ENCODE measurements at regions not wholly inside any gene's neighbourhood (a gene's known extent, or its start where the extent isn't known, plus 50 kb on each side); places are given as distances from the start of the nearest gene placed in this dataset.

GRCh38 chr4:43089730-43090129, 197.2 kb downstream of the GRXCR1 start:
- FAIRE-seq: no peak
- Histone ChIP-seq H3K27me3 (ENCODE audit: insufficient read depth, low read length) (no peaks in the 10 kb centered on the region), H2AFZ (ENCODE audit: low read depth, low read length) (peak overlapping the region; percentile 46)

GRCh38 chr4:43103048-43103447, 210.5 kb downstream of the GRXCR1 start:
- Mint-ChIP-seq H3K27me3 (ENCODE audit: low read depth, unreplicated experiment) (no peaks in the 10 kb centered on the region), H3K27ac (ENCODE audit: unreplicated experiment) (no peak overlapping the region), H3K9me3 (ENCODE audit: unreplicated experiment) (no peaks in the 10 kb centered on the region), H3K4me1 (ENCODE audit: low read depth, unreplicated experiment) (no peaks in the 10 kb centered on the region), H3K4me3 (ENCODE audit: unreplicated experiment) (no peak overlapping the region), H3K36me3 (ENCODE audit: low read depth, unreplicated experiment) (no peaks in the 10 kb centered on the region)
- Histone ChIP-seq H3K4me2 (ENCODE audit: low read length) (no peak overlapping the region), H3K9me3 (ENCODE audit: insufficient read depth, low read depth, low read length) (no peaks in the 10 kb centered on the region), H4K20me1 (ENCODE audit: insufficient read depth, low read length) (no peaks in the 10 kb centered on the region), H3K4me1 (ENCODE audit: insufficient read depth, low read length) (no peaks in the 10 kb centered on the region), H3K27ac (ENCODE audit: low read depth, low read length) (no peak overlapping the region), H3K79me2 (ENCODE audit: insufficient read depth, low read length) (no peaks in the 10 kb centered on the region), H3K27me3 (ENCODE audit: insufficient read depth, low read length) (no peaks in the 10 kb centered on the region), H2AFZ (ENCODE audit: low read depth, low read length) (no peak overlapping the region), H3K36me3 (ENCODE audit: insufficient read depth, low read length) (no peaks in the 10 kb centered on the region), H3K4me3 (ENCODE audit: insufficient read depth, low read depth, low read length) (no peak overlapping the region), H3K9ac (ENCODE audit: low read length) (no peak overlapping the region)
- no peak for FAIRE-seq
- DNase-seq (ENCODE audit: low read depth): no peak
- no peak for TF ChIP-seq EZH2 (IDR thresholded peaks at IDR 0.05; ENCODE audit: insufficient read depth, low read length)
- TF ChIP-seq CTCF (IDR thresholded peaks at IDR 0.05; ENCODE audit: insufficient read depth, low read depth, low read length): no peak

More at GRCh38 chr4:43089730-43090129, 197.2 kb downstream of the GRXCR1 start:
- H3K9me3 Mint-ChIP-seq (ENCODE audit: unreplicated experiment): peaks cover 7% of the 10 kb centered on the region
- H3K4me3 Mint-ChIP-seq (ENCODE audit: unreplicated experiment): no peak overlapping the region
- no peak overlapping the region for H3K27ac Mint-ChIP-seq (ENCODE audit: unreplicated experiment)
- Histone ChIP-seq H3K4me1 (ENCODE audit: insufficient read depth, low read length) (peaks cover 6% of the 10 kb centered on the region), H3K9ac (ENCODE audit: low read length) (no peak overlapping the region), H4K20me1 (ENCODE audit: insufficient read depth, low read length) (no peaks in the 10 kb centered on the region), H3K27ac (ENCODE audit: low read depth, low read length) (no peak overlapping the region), H3K79me2 (ENCODE audit: insufficient read depth, low read length) (no peaks in the 10 kb centered on the region), H3K9me3 (ENCODE audit: insufficient read depth, low read depth, low read length) (no peaks in the 10 kb centered on the region), H3K4me2 (ENCODE audit: low read length) (peak overlapping the region; percentile 57), H3K36me3 (ENCODE audit: insufficient read depth, low read length) (no peaks in the 10 kb centered on the region), H3K4me3 (ENCODE audit: insufficient read depth, low read depth, low read length) (no peak overlapping the region)
- TF ChIP-seq CTCF (IDR thresholded peaks at IDR 0.05; ENCODE audit: insufficient read depth, low read depth, low read length): no peak
- H3K4me1 Mint-ChIP-seq (ENCODE audit: low read depth, unreplicated experiment): peaks cover 10% of the 10 kb centered on the region
- no peaks in the 10 kb centered on the region for H3K27me3 Mint-ChIP-seq (ENCODE audit: low read depth, unreplicated experiment)
- no peaks in the 10 kb centered on the region for H3K36me3 Mint-ChIP-seq (ENCODE audit: low read depth, unreplicated experiment)
- peak; percentile 79 for DNase-seq (ENCODE audit: low read depth)

- H3K27ac Mint-ChIP-seq (ENCODE audit: unreplicated experiment): no peak overlapping the region
- H3K4me3 Mint-ChIP-seq (ENCODE audit: unreplicated experiment): no peak overlapping the region
- no peaks in the 10 kb centered on the region for H3K4me1 ChIP-seq (ENCODE audit: insufficient read depth, low read length)
- no peaks in the 10 kb centered on the region for H3K4me1 Mint-ChIP-seq (ENCODE audit: low read depth, unreplicated experiment)
- DNase-seq (ENCODE audit: low read depth): no peak
- H3K36me3 Mint-ChIP-seq (ENCODE audit: low read depth, unreplicated experiment): no peaks in the 10 kb centered on the region
- H3K9me3 ChIP-seq (ENCODE audit: insufficient read depth, low read depth, low read length): no peaks in the 10 kb centered on the region
- TF ChIP-seq CTCF (IDR thresholded peaks at IDR 0.05; ENCODE audit: insufficient read depth, low read depth, low read length) (no peak), EZH2 (IDR thresholded peaks at IDR 0.05; ENCODE audit: insufficient read depth, low read length) (no peak)
- H3K36me3 ChIP-seq (ENCODE audit: insufficient read depth, low read length): no peaks in the 10 kb centered on the region
- no peak overlapping the region for H3K9ac ChIP-seq (ENCODE audit: low read length)
- no peak overlapping the region for H3K4me2 ChIP-seq (ENCODE audit: low read length)
- no peak overlapping the region for H3K27ac ChIP-seq (ENCODE audit: low read depth, low read length)
- no peaks in the 10 kb centered on the region for H3K9me3 Mint-ChIP-seq (ENCODE audit: unreplicated experiment)
- H4K20me1 ChIP-seq (ENCODE audit: insufficient read depth, low read length): no peaks in the 10 kb centered on the region
- no peak overlapping the region for H3K4me3 ChIP-seq (ENCODE audit: insufficient read depth, low read depth, low read length)
- no peaks in the 10 kb centered on the region for H3K27me3 ChIP-seq (ENCODE audit: insufficient read depth, low read length)
- no peak overlapping the region for H2AFZ ChIP-seq (ENCODE audit: low read depth, low read length)
- no peaks in the 10 kb centered on the region for H3K79me2 ChIP-seq (ENCODE audit: insufficient read depth, low read length)
- no peak for FAIRE-seq
- no peaks in the 10 kb centered on the region for H3K27me3 Mint-ChIP-seq (ENCODE audit: low read depth, unreplicated experiment)
These were observed 219.6 kb downstream of the GRXCR1 start for GRCh38 chr4:43112139-43112538.
